ENCODE measurements at regions not wholly inside any gene's neighbourhood (a gene's known extent, or its start where the extent isn't known, plus 50 kb on each side); places are given as distances from the start of the nearest gene placed in this dataset.

- no peak for DNase-seq
These were observed 618.6 kb downstream of the ZEB2 start for GRCh38 chr2:143901185-143901842.

GRCh38 chr2:143899987-143900386 lies 619.9 kb downstream of the ZEB2 start:
- DNase-seq, result no peak

GRCh38 chr2:143893371-143893770 lies 626.5 kb downstream of the ZEB2 start:
- DNase-seq, result no peak

GRCh38 chr2:143891879-143892308 lies 628.0 kb downstream of the ZEB2 start:
- no peak for DNase-seq

GRCh38 chr2:143890798-143891197 lies 629.1 kb downstream of the ZEB2 start:
- DNase-seq, result no peak

- no peak for DNase-seq
These were observed 630.7 kb downstream of the ZEB2 start for GRCh38 chr2:143889216-143889615.

- no peak for DNase-seq
These were observed 634.5 kb downstream of the ZEB2 start for GRCh38 chr2:143885461-143885860.

GRCh38 chr2:143881246-143881645 lies 638.7 kb downstream of the ZEB2 start:
- DNase-seq, result no peak

GRCh38 chr2:143877876-143878530 lies 641.9 kb downstream of the ZEB2 start:
- DNase-seq, result no peak

GRCh38 chr2:143877056-143877455 lies 642.9 kb downstream of the ZEB2 start:
- no peak for DNase-seq

GRCh38 chr2:143875295-143876233 lies 644.4 kb downstream of the ZEB2 start:
- DNase-seq, result no peak

GRCh38 chr2:143873886-143874285 lies 646.0 kb downstream of the ZEB2 start:
- no peak for DNase-seq

GRCh38 chr2:143870696-143871095 lies 649.2 kb downstream of the ZEB2 start:
- no peak for DNase-seq

GRCh38 chr2:143856978-143857377 lies 662.9 kb downstream of the ZEB2 start:
- no peak for DNase-seq

- DNase-seq, result no peak
These were observed 667.2 kb downstream of the ZEB2 start for GRCh38 chr2:143852759-143853158.

GRCh38 chr2:143850084-143850483 lies 669.8 kb downstream of the ZEB2 start:
- no peak for DNase-seq

- no peak for DNase-seq
These were observed 672.7 kb downstream of the ZEB2 start for GRCh38 chr2:143847257-143847656.

- no peak for DNase-seq
These were observed 674.9 kb downstream of the ZEB2 start for GRCh38 chr2:143844986-143845385.

GRCh38 chr2:143843686-143844085 lies 676.2 kb downstream of the ZEB2 start:
- no peak for DNase-seq

GRCh38 chr2:143842836-143843235 lies 677.1 kb downstream of the ZEB2 start:
- DNase-seq, result no peak

- DNase-seq, result no peak
These were observed 678.0 kb downstream of the ZEB2 start for GRCh38 chr2:143841935-143842334.

GRCh38 chr2:143840601-143841000 lies 679.3 kb downstream of the ZEB2 start:
- no peak for DNase-seq

- DNase-seq, result no peak
These were observed 679.7 kb downstream of the ZEB2 start for GRCh38 chr2:143840194-143840593.

GRCh38 chr2:143839456-143839855 lies 680.5 kb downstream of the ZEB2 start:
- no peak for DNase-seq

Data from activated CD4-positive, CD25-positive, alpha-beta regulatory T cell treated with anti-CD3 and anti-CD28 coated beads, Interleukin-2, amount 50 U/mL, for 72 hours (primary cell).